MM.1S (cell line): ENCODE measurements at regions not wholly inside any gene's neighbourhood (a gene's known extent, or its start where the extent isn't known, plus 50 kb on each side); places are given as distances from the start of the nearest gene placed in this dataset.

Experiments used
- DNase-seq: peaks from one replicate; pipeline ENCODE4 v3.0.0-alpha.2; 2015
- H2AFZ ChIP-seq: fragments of 300-600 bp; sonication (generic); 2 replicates; pipeline ENCODE4 v1.6.0; 2016; ENCODE audit warnings: antibody characterized with exemption, low read length
- H3F3A ChIP-seq: fragments of 300-600 bp; sonication (generic); 2 replicates; pipeline ENCODE4 v1.6.1; 2016; ENCODE audit warnings: mild to moderate bottlenecking, antibody characterized with exemption, low read length, moderate library complexity, mixed read lengths; ENCODE audit not compliant: insufficient read depth
- H3K27ac ChIP-seq: fragments of 300-600 bp; sonication (generic); 2 replicates; pipeline ENCODE4 v1.5.1; 2016; ENCODE audit warnings: mild to moderate bottlenecking, low read length
- H3K27me3 ChIP-seq: fragments of 300-600 bp; sonication (generic); replicated peaks from 2 replicates; pipeline ENCODE4 v1.6.0; 2016; ENCODE audit warnings: low read length; ENCODE audit not compliant: insufficient read depth
- H3K36me3 ChIP-seq: fragments of 300-600 bp; sonication (generic); replicated peaks from 2 replicates; pipeline ENCODE4 v1.6.1; 2016; ENCODE audit warnings: mild to moderate bottlenecking, low read length, mixed read lengths; ENCODE audit not compliant: insufficient read depth
- H3K4me1 ChIP-seq: fragments of 300-600 bp; sonication (generic); 2 replicates; pipeline ENCODE4 v1.6.1; 2016; ENCODE audit warnings: low read length, mixed read lengths
- H3K4me2 ChIP-seq: fragments of 300-600 bp; sonication (generic); 2 replicates; pipeline ENCODE4 v1.6.0; 2016; ENCODE audit warnings: low read depth, low read length
- H3K4me3 ChIP-seq: fragments of 300-600 bp; sonication (generic); 2 replicates; pipeline ENCODE4 v1.5.1; 2016; ENCODE audit warnings: low read length, mixed read lengths
- H3K79me2 ChIP-seq: fragments of 300-600 bp; sonication (generic); 2 replicates; pipeline ENCODE4 v1.6.1; 2016; ENCODE audit warnings: mixed run types, low read length, mixed read lengths
- H3K9ac ChIP-seq: fragments of 300-600 bp; sonication (generic); 2 replicates; pipeline ENCODE4 v1.6.1; 2016; ENCODE audit warnings: low read length, mixed read lengths
- H3K9me2 ChIP-seq: fragments of 300-600 bp; sonication (generic); replicated peaks from 2 replicates; pipeline ENCODE4 v1.6.1; 2016; ENCODE audit warnings: mild to moderate bottlenecking, low read length, mixed read lengths; ENCODE audit not compliant: insufficient read depth
- H3K9me3 ChIP-seq: fragments of 300-600 bp; sonication (generic); replicated peaks from 2 replicates; pipeline ENCODE4 v1.6.1; 2016; ENCODE audit warnings: mild to moderate bottlenecking, low read length, mixed read lengths; ENCODE audit not compliant: insufficient read depth
- H4K20me1 ChIP-seq: fragments of 300-600 bp; sonication (generic); 2 replicates; pipeline ENCODE4 v1.6.1; 2016; ENCODE audit warnings: mild to moderate bottlenecking, low read length, moderate library complexity, mixed read lengths; ENCODE audit not compliant: insufficient read depth
- EZH2 ChIP-seq: fragments of 300-600 bp; sonication (generic); optimal IDR thresholded peaks from 2 replicates; pipeline ENCODE3; 2017; ENCODE audit warnings: low read depth, mild to moderate bottlenecking, antibody characterized with exemption, low read length, mixed read lengths
- EZH2phosphoT487 ChIP-seq: fragments of 300-600 bp; sonication (generic); IDR thresholded peaks from 2 replicates; pipeline ENCODE4 v1.6.1; 2018; ENCODE audit warnings: antibody characterized with exemption, low read length
- TF ChIP-seq, protein P1 (sequence below): fragments of 300-600 bp; sonication (generic); IDR thresholded peaks from 2 replicates; pipeline ENCODE4 v1.5.1; 2016; ENCODE audit warnings: antibody characterized with exemption, low read length, mixed read lengths

DNA sequence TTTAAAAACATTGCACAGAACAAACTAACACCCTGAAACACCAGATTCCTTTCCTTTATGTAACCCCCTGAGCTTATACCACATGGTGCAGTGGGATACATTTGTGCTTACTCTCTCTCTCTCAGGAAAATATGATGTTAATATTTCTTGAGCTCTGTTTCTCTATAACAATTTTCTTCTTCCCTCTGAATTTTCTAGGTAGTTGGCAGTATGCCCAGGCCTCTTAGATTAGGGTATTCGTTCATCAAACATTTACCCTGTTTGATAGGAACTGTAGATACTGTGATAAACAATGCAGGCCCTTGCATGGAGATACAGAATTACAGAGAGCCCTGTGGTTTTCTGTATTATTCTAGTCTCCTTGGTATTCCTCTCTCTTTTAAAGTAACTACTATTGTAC lies 567.8 kb downstream of the IPMK start:
- Histone ChIP-seq H3K9ac (no peak overlapping the region), H3K27ac (no peak overlapping the region), H2AFZ (no peak overlapping the region)

DNA sequence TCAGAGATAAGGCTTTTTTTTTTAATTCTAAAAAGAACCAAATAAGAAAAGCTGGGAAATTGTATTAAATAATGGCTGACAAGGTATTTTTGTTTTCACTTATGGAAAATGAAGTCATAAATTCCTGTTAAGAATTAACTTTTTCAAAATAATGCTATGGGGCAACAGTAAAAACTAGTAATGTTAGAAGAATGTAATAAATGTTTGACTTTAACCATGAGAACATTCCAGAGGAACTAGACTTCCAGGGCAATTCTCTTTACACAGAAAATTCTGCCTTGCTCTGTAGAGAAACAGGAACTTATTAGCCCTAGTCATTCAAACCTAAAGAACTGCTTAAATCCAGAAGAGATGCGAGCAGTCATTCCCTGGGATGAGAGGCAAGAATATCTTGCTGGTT lies 571.1 kb downstream of the IPMK start:
- Histone ChIP-seq H2AFZ (no peak overlapping the region), H3K9me2 (no peaks in the 10 kb centered on the region), H3K9ac (no peak overlapping the region), H3K27ac (no peak overlapping the region), H3K27me3 (no peaks in the 10 kb centered on the region), H4K20me1 (no peaks in the 10 kb centered on the region), H3K9me3 (no peaks in the 10 kb centered on the region), H3K4me1 (no peaks in the 10 kb centered on the region), H3K4me3 (no peak overlapping the region), H3K79me2 (no peaks in the 10 kb centered on the region), H3K36me3 (no peaks in the 10 kb centered on the region), H3K4me2 (no peak overlapping the region), H3F3A (no peaks in the 10 kb centered on the region)
- TF ChIP-seq, protein P1, sequence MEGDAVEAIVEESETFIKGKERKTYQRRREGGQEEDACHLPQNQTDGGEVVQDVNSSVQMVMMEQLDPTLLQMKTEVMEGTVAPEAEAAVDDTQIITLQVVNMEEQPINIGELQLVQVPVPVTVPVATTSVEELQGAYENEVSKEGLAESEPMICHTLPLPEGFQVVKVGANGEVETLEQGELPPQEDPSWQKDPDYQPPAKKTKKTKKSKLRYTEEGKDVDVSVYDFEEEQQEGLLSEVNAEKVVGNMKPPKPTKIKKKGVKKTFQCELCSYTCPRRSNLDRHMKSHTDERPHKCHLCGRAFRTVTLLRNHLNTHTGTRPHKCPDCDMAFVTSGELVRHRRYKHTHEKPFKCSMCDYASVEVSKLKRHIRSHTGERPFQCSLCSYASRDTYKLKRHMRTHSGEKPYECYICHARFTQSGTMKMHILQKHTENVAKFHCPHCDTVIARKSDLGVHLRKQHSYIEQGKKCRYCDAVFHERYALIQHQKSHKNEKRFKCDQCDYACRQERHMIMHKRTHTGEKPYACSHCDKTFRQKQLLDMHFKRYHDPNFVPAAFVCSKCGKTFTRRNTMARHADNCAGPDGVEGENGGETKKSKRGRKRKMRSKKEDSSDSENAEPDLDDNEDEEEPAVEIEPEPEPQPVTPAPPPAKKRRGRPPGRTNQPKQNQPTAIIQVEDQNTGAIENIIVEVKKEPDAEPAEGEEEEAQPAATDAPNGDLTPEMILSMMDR: no peak
- TF ChIP-seq EZH2phosphoT487: no peak
- DNase-seq: no peak

More for the DNA sequence above, 567.8 kb downstream of the IPMK start:
- no peaks in the 10 kb centered on the region for H3K4me1 ChIP-seq
- no peak overlapping the region for H3K4me2 ChIP-seq
- H3F3A ChIP-seq: no peaks in the 10 kb centered on the region
- no peaks in the 10 kb centered on the region for H3K27me3 ChIP-seq
- H3K79me2 ChIP-seq: no peaks in the 10 kb centered on the region
- H3K9me2 ChIP-seq: no peaks in the 10 kb centered on the region
- no peak for TF ChIP-seq EZH2phosphoT487
- TF ChIP-seq, protein P1: no peak
- H3K4me3 ChIP-seq: no peak overlapping the region
- no peak for DNase-seq
- no peaks in the 10 kb centered on the region for H3K36me3 ChIP-seq
- H4K20me1 ChIP-seq: no peaks in the 10 kb centered on the region
- no peaks in the 10 kb centered on the region for H3K9me3 ChIP-seq

DNA sequence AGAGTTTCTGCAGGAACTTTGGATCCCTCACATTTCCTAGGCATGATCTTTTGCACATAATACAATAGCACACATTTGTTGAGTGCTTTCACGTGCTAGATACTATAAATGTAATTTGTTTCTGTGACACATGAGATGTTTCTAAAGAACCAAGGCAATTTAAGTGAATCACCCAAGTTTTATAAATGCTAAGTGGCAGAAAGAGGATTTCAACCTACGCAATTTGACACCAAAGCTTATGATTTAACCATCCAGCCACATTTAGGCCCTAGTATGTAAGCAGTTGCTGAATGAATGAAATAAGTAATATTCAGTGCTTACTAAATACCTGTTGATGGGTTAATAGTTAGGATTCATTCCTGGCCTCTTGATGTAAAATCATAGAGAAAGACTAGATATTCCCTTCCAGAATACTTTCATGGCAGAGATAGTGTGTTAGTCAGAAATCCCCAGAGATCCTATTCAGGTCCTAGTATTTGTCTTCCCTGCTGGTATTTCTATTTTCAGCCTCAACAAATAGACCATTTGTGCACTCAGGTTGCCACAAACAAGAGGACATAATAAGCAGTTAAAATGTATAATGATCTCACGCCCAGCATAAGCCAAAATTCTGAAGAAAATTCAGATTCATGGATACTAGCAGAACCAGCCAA lies 572.6 kb downstream of the IPMK start:
- TF ChIP-seq EZH2phosphoT487: no peak
- TF ChIP-seq EZH2: no peak
- TF ChIP-seq, protein P1: no peak
- Histone ChIP-seq H3K9ac (no peak overlapping the region), H3K4me3 (no peak overlapping the region), H4K20me1 (no peaks in the 10 kb centered on the region), H2AFZ (no peak overlapping the region), H3K27ac (no peak overlapping the region), H3K4me1 (no peaks in the 10 kb centered on the region), H3K9me2 (no peaks in the 10 kb centered on the region), H3K79me2 (no peaks in the 10 kb centered on the region), H3K36me3 (no peaks in the 10 kb centered on the region), H3K27me3 (no peaks in the 10 kb centered on the region), H3K9me3 (no peaks in the 10 kb centered on the region), H3K4me2 (no peak overlapping the region), H3F3A (no peaks in the 10 kb centered on the region)
- DNase-seq: no peak
